Breast epithelium (tissue), 4 donors: ENCODE measurements at regions not wholly inside any gene's neighbourhood (a gene's known extent, or its start where the extent isn't known, plus 50 kb on each side); places are given as distances from the start of the nearest gene placed in this dataset.

ENCODE experiments used
- DNase-seq, 2 donors: peaks; one replicate each; pipeline ENCODE4 v3.0.0-alpha.2; 2019; ENCODE audit warnings: low spot score in 2 of 2
- H3K27ac ChIP-seq, 2 donors: fragments of 200-600 bp; sonication (generic) in 1 of 2; one replicate each; pipeline ENCODE4 v1.5.1; 2016 to 2019; ENCODE audit warnings: mild to moderate bottlenecking in 1 of 2
- H3K27me3 ChIP-seq, 2 donors: fragments of 200-600 bp; sonication (generic) in 1 of 2; one replicate each; pipeline versions ENCODE4 v1.5.1 to v1.6.0; 2017 to 2019; ENCODE audit warnings: control low read depth in 1 of 2, mild to moderate bottlenecking in 1 of 2
- H3K36me3 ChIP-seq: fragments of 200-600 bp; one replicate; pipeline ENCODE4 v1.5.1; 2019
- H3K4me1 ChIP-seq, 2 donors: fragments of 200-600 bp; sonication (generic); one replicate each; pipeline ENCODE4 v1.5.1; 2016 to 2019; ENCODE audit warnings: control low read depth in 1 of 2
- H3K4me3 ChIP-seq, 3 donors: fragments of 200-600 bp; sonication (generic); 1 replicate in 2 of 3; 2 replicates in 1 of 3; pipeline ENCODE4 v1.5.1; 2016 to 2019; ENCODE audit warnings: mild to moderate bottlenecking in 3 of 3, moderate library complexity in 2 of 3
- H3K9me3 ChIP-seq, 2 donors: fragments of 200-600 bp; sonication (generic) in 1 of 2; one replicate each; pipeline ENCODE4 v1.5.1; 2016 to 2019; ENCODE audit warnings: control low read depth in 1 of 2
- POLR2A ChIP-seq: fragments of 450-650 bp; IDR thresholded peaks from one replicate; pipeline ENCODE4 v1.6.1; 2016; ENCODE audit warnings: antibody characterized with exemption, mild to moderate bottlenecking, moderate library complexity
- POLR2AphosphoS5 ChIP-seq, 3 donors: sonication (generic); formaldehyde crosslinking; IDR thresholded peaks; one replicate each; pipeline ENCODE4 v1.6.1; 2017; ENCODE audit warnings: antibody characterized with exemption in 3 of 3
- intact Hi-C: fragments of 100-400 bp; cut with DNase I; formaldehyde crosslinking; loops from one replicate; pipeline ENCODE4 v1.15.1; 2023; ENCODE audit warnings: low total_unique reads
- TF ChIP-seq, protein P1 (sequence below), 3 donors: fragments of 450-650 bp; IDR thresholded peaks; one replicate each; pipeline ENCODE4 v1.5.1; 2016 to 2017; ENCODE audit warnings: antibody characterized with exemption in 3 of 3, mild to moderate bottlenecking in 3 of 3, moderate library complexity in 3 of 3

DNA sequence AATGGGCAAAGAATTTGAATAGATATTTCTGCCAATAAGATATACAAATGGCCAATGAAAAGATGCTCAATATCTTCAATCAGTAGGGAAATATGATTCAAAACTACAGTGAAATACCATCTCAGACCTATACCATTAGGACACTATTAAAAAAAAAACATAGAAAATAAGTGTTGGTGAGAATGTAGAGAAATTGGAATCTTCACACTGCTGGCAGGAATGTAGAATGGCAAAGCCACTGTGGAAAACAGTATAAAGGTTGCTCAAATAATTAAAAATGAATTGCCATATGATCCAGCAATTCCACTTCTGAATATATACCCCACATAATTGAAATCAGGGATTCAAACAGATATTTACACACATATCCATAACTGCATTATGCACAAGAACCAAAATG lies 88.1 kb upstream of the STARD13 start:
- no peak for TF ChIP-seq POLR2A
- TF ChIP-seq, protein P1, sequence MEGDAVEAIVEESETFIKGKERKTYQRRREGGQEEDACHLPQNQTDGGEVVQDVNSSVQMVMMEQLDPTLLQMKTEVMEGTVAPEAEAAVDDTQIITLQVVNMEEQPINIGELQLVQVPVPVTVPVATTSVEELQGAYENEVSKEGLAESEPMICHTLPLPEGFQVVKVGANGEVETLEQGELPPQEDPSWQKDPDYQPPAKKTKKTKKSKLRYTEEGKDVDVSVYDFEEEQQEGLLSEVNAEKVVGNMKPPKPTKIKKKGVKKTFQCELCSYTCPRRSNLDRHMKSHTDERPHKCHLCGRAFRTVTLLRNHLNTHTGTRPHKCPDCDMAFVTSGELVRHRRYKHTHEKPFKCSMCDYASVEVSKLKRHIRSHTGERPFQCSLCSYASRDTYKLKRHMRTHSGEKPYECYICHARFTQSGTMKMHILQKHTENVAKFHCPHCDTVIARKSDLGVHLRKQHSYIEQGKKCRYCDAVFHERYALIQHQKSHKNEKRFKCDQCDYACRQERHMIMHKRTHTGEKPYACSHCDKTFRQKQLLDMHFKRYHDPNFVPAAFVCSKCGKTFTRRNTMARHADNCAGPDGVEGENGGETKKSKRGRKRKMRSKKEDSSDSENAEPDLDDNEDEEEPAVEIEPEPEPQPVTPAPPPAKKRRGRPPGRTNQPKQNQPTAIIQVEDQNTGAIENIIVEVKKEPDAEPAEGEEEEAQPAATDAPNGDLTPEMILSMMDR (IDR thresholded peaks at IDR 0.05), result no peak
- H3K27me3 ChIP-seq, result no peaks in the 10 kb centered on the region
- no peak for DNase-seq
- intact Hi-C loops, result no loop called here
- no peaks in the 10 kb centered on the region for H3K4me1 ChIP-seq
- no peak overlapping the region for H3K4me3 ChIP-seq
- no peaks in the 10 kb centered on the region for H3K36me3 ChIP-seq
- no peak overlapping the region for H3K27ac ChIP-seq
- H3K9me3 ChIP-seq, result no peaks in the 10 kb centered on the region

GRCh38 chr13:33375421-33375820 lies 89.9 kb upstream of the STARD13 start:
- no peaks in the 10 kb centered on the region for H3K4me1 ChIP-seq
- H3K36me3 ChIP-seq, result no peaks in the 10 kb centered on the region
- H3K27ac ChIP-seq, result no peak overlapping the region
- no peaks in the 10 kb centered on the region for H3K9me3 ChIP-seq
- TF ChIP-seq, protein P1 (IDR thresholded peaks at IDR 0.05), result no peak
- TF ChIP-seq POLR2AphosphoS5 (IDR thresholded peaks at IDR 0.05), result no peak
- TF ChIP-seq POLR2A, result no peak
- no peaks in the 10 kb centered on the region for H3K27me3 ChIP-seq
- no peak for DNase-seq
- intact Hi-C loops, result no loop called here
- no peak overlapping the region for H3K4me3 ChIP-seq

GRCh38 chr13:33376212-33376611 lies 90.7 kb upstream of the STARD13 start:
- Histone ChIP-seq H3K9me3 (no peaks in the 10 kb centered on the region), H3K36me3 (no peaks in the 10 kb centered on the region), H3K4me1 (no peaks in the 10 kb centered on the region), H3K27ac (no peak overlapping the region), H3K4me3 (no peak overlapping the region), H3K27me3 (no peaks in the 10 kb centered on the region)
- intact Hi-C loops, result no loop called here
- no peak for DNase-seq
- no peak for TF ChIP-seq POLR2AphosphoS5 (IDR thresholded peaks at IDR 0.05)

DNA sequence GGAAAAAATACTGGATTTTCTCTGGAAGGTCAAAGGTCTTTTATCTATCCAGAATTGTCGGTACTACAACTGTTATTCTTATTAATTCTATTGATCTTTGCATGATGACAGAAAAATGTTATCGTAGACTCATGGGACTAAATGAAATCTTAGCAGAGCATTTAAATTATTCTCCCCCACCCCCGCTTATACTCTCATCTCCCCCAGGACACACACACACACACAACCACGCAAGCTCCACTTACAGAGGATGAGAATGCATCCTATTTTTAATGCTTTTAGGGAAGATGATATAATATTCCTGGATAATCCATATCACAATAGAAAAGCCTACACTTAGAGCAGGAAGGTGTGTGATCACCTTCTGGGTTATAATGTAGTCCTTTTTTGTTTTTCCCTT lies 91.9 kb upstream of the STARD13 start:
- H3K4me1 ChIP-seq, result no peaks in the 10 kb centered on the region
- no peak overlapping the region for H3K27ac ChIP-seq
- H3K4me3 ChIP-seq, result no peak overlapping the region
- no peak for DNase-seq
- no peaks in the 10 kb centered on the region for H3K27me3 ChIP-seq
- H3K9me3 ChIP-seq, result no peaks in the 10 kb centered on the region
- H3K36me3 ChIP-seq, result no peaks in the 10 kb centered on the region
- intact Hi-C loops, result no loop called here
- TF ChIP-seq POLR2AphosphoS5 (IDR thresholded peaks at IDR 0.05), result no peak
- TF ChIP-seq POLR2A, result no peak
- TF ChIP-seq, protein P1 (IDR thresholded peaks at IDR 0.05), result no peak

- Histone ChIP-seq H3K27ac (no peak overlapping the region), H3K9me3 (no peaks in the 10 kb centered on the region), H3K27me3 (no peaks in the 10 kb centered on the region), H3K4me1 (no peaks in the 10 kb centered on the region), H3K36me3 (no peaks in the 10 kb centered on the region), H3K4me3 (no peak overlapping the region)
- TF ChIP-seq POLR2A (no peak), POLR2AphosphoS5 (IDR thresholded peaks at IDR 0.05) (no peak)
- TF ChIP-seq, protein P1 (IDR thresholded peaks at IDR 0.05), result no peak
- intact Hi-C loops, result no loop called here
- DNase-seq, result no peak
Measured at GRCh38 chr13:33377825-33378224, 92.3 kb upstream of the STARD13 start.

GRCh38 chr13:33379608-33380007 lies 94.1 kb upstream of the STARD13 start:
- no peak overlapping the region for H3K4me3 ChIP-seq
- TF ChIP-seq, protein P1 (IDR thresholded peaks at IDR 0.05), result no peak
- TF ChIP-seq POLR2A (no peak), POLR2AphosphoS5 (IDR thresholded peaks at IDR 0.05) (no peak)

More at GRCh38 chr13:33379608-33380007, 94.1 kb upstream of the STARD13 start:
- Histone ChIP-seq H3K4me1 (no peaks in the 10 kb centered on the region), H3K27me3 (no peaks in the 10 kb centered on the region), H3K9me3 (no peaks in the 10 kb centered on the region), H3K27ac (no peak overlapping the region), H3K36me3 (no peaks in the 10 kb centered on the region)
- intact Hi-C loops, result no loop called here
- no peak for DNase-seq
